Hematopoietic multipotent progenitor cell treated with erythropoietin and hydrocortisone succinate and interleukin-3 and kit ligand, for 6 days (in vitro differentiated cells): ENCODE measurements at regions not wholly inside any gene's neighbourhood (a gene's known extent, or its start where the extent isn't known, plus 50 kb on each side); places are given as distances from the start of the nearest gene placed in this dataset.

Experiments
- DNase-seq: peaks from one replicate; pipeline ENCODE4 v3.0.0-alpha.2; 2015

DNA sequence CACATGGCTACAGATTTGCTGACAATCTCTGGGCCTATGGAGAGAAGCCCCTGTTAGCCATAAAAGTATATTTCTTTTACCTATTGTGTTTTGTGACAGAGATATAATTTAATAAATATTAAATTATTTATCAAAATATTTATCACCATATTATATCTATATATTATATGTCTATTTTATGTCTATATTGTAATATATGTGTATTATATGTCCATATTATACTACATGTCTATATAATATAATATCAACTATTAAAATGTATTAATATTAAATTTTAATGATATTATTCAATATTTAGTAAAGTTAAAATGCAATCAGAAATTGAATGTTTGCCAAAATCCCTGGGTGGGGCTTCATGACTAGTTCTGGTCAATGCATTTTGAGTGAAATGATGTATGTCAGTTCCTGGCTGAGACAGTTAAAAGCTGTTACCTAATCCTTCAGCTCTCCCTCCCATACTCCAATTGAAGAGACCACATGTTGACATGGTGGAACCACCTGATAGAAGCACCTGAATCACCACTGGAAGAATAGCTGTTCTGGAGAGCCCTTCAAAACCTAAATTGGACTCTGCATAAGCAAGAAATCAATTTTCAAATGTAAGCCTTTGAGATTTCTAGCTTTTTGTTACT lies 357.3 kb upstream of the DDHD1 start:
- DNase-seq: no peak

DNA sequence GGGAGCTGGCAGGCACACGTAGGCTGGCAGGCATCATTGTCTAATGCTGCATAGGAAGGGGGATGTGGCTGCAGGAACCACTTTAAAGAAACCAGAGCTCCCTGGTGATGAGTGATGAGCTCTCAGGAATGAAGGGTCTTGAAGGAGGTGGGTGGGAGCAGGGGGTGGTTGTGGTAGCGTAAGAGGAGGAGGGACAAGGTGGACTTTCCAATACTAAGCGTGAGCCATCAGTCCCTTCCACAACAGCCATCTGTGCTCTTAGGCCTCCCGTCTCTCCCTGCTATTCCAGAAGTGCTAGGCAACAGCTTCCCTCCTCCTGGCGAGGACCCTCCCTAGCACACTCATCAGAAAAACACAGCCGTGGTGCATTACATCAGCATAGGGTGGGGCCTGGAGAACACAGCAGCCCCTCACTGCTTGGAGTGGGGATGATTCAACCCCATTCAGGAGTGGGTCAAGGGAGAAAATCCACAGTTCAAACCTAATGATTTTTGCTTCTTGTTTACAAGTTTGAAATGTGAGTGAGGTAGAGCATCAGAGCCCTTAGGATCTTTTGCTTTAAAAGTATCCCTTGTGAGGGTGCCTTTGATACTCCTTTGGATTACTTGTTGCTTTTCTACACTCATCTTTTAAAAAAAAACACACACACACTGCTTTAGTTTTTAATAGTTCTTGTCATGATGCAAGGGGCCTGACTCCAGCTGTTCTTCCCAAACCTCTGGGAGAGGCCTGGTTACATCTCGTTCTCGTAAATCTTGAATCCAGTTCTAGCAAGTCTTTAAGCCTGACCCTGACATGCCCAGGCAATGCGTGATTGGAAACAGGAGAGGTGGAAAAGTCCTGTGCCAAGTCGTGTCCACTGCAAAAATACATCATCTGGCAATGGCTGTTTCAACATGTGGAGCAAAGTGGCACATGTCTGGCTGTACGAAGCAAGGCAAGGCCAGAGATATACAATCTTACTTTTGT lies 356.4 kb upstream of the DDHD1 start:
- no peak for DNase-seq

DNA sequence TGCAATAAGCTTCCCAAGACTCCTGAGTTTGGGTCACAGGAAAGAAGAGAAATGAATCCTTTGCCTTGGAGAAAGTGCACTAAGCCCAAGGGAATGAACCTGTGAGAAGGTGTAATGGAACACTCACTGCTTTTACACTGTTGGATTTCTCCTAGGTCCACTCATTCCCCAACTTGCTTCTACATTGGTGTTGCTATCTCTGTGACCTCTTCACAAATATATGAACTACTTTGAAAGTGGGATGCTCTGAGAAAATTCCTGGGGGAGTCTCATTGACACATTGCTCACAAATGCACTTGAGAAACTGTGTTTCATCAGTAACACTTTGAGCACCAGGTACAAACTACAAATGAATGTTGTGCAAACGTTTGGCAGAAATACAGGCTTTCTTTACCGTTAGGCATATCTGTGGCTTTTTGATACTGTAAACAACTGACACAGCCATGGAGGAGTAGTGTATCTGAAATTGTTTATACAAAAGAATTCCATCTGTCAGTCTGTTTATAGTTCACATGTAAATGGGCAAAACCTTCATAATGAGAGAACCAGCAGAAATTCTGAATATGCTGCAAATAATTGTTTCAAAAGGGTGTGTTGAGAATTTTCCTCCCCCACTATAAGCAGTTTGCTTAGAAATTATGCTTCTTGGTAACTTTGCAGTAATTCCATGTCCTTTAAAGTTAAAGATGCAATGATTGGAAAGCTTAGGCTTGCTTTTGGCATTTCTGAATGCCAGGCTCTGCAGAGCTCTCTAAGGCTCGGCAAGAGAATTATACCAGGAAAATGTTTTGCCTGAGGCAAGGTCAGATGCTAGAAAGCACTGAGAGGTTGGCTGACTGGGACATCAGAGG lies 348.5 kb upstream of the DDHD1 start:
- no peak for DNase-seq

DNA sequence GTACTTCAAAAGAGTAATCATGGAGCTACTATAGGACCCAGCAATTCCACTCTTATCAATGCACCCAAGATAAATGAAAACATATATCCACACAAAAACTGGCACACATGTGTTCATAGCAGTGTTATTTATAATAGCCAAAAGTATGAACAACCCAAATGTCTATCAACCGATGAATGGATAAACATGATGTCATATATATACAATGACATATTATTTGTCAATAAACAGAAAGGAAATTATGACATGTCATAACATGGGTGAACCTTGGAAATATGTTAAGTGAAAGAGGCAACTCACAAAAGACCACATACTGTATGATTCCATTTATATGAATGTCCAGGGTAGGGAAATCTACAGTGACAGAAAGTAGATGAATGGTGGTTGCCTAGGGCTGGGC lies 347.1 kb upstream of the DDHD1 start:
- DNase-seq: no peak

DNA sequence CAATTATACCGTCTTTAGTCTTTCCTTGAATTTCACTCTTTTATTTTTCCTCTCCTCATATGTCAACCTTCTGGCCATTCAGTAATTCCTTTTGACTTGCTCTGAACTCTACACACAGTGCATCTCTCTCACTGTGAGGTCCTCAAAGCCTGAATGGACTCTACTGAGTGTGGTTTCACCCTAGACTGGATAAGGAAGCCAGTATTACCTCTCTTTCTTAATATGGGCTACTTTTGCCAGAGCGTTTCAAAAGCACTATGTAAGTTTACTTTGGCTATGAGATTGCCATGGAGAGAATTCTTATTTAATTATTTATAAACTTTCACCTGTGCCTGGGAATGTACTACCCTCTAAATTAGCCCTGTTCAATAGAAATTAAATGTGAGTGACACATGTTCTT lies 343.5 kb upstream of the DDHD1 start:
- DNase-seq: no peak

DNA sequence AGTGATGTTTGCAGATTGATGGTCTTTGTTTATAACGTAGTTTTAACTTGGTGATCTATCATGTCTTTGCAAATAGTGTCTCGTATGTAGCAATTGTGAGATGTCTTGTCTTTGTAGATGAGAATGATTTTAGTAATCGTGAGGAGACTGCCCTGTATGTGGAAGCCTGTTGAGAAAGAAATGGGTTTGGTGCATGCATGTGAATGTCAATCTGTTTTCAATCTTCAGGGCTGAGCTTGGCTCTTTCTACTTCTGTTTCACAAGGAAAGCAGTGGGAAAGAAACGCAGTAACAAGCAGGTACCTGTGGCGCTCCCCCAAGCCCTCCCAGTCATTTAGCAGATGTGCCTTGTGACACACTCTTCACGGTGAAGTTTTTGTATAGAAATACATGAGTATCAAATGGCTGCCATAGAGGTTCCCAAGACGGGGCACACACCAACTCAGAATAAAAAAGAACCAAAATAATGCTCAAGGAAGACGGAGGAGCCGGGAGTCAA lies 342.8 kb upstream of the DDHD1 start:
- no peak for DNase-seq

DNA sequence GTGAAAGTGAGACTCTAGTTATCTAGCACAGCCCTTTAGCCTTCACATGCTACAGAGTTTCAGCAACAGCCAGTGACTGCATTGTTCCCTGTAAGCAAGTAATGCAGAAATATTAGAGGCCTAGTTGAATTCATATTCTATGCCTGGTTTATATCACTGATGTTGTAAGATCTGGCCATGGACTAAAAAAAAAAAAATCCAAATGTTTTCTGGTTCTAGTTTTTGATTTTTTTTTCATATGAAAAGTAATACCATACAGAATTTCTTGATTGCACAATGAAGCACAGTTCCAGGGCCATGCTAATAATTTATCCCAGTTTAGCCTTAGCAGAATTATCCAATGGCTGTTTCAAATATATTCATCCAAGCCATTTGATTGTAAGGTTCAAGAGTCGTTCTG lies 341.5 kb upstream of the DDHD1 start:
- no peak for DNase-seq

DNA sequence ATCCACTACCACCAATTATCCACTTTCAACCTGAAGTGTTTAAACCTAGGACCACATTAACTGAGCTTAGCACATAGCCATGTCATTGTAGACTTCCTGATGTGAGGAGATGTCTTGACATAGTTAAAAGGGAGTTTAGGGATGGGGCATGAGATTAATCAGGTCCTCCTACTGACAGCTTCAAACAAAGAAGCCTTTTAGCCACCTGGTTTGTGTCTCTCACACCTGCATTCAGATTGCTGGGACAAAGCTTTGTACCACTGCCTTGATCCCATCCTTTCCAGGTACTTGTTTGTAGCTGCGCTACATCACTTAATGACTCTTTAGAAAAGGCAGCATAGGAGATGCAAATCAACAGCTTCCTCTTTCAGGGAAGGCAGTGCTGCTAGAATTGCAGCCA lies 340.7 kb upstream of the DDHD1 start:
- DNase-seq: no peak

DNA sequence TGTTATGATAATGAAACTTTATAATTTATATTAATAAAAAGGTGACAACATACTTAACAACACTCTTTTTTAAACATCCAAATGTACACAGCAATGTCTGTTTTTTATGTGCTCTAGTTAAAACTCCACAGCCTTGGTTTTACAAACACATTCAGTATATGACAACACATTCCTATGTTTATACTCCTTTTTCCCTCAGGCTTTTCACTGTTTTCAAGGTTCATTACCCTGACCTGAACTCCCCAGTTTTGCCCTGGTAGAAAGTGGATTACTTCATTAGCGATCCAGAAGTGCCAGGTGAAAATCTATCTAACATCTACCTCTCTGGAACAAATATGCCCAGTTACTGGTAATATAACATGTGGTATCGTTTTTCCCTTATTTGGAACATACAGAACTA lies 340.2 kb upstream of the DDHD1 start:
- no peak for DNase-seq

DNA sequence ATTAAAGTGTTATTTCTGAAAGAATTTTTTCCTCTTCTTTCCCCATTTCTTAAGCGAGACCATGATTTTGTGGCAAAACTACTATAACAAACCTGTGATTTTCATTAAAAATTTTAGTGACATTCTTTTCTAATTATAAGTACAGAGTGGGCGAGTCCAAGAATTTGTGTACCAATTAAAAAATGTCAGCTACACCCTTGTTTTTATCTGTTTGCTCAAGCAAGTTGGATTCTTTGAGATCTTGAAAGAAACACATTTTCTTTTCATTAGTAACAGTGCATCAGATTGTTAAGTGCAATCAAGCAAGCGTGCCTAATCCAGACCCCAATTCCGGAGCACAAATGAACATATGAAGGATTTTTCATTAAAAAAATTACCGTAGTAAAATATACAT lies 338.8 kb upstream of the DDHD1 start:
- no peak for DNase-seq

DNA sequence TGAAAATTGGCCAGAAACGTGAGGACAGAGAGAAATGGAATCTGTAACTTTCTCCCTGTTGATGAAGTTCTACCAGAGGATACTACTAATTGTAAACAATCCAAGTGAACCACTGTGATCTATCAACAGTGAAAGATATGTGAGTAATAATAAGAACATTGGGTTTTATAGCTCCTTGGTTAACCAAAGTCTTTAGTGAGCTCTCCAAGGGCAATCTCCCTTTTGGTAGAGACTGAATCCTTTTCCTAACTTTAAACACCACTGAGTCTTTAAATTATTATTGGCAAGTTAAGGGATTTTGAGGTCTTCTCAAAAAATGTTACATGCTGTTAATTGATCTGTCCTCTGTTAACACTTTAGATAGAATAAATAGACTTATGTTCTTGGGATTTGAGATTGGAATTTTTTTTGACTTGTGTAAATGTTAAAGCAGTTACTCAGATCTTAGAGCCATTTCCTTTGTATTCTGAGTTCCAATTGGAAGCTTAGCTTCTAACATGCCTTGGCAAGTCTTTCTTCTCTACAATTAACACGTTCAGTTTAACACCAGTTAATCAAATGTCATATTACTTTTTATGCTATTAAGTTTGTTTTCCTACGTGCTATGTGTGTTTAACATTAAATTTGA lies 338.2 kb upstream of the DDHD1 start:
- DNase-seq: no peak

DNA sequence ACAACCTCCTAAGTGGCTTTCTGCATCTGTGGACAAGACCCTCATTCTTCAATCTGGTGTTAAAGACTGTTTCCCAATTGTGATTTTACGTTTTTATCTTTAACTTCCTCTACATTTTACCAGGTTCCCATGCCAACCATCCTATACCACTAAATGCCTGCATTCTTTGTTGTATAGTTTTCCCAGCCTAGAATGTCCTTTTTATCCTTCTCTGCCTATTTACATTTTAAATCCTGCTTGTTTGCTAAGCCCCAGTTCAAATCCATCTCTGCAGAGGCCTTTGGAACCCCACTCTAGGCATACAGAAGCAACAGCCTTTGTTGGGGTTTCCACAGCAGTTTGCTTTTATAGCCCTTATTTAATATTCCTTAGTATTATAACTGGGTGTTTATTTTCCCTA lies 325.1 kb upstream of the DDHD1 start:
- DNase-seq: no peak

DNA sequence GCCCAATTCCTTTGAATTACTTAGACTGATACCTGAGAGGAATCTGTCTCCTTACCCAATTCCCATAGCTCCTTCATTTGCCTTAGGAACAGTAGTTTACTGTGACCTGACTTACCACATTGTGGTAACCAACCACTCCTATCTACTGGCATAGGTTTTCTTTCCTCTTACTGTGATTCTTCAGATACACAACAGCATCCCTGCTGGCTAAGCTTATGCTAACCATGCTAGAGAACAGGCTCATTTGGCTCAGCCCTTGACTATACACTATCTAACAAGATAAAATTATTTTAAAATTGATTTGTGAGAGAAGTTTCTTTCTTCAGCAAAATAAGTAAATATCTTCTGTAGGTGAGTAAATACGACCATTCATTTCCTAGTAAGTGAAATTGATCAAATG lies 320.4 kb upstream of the DDHD1 start:
- DNase-seq: no peak

DNA sequence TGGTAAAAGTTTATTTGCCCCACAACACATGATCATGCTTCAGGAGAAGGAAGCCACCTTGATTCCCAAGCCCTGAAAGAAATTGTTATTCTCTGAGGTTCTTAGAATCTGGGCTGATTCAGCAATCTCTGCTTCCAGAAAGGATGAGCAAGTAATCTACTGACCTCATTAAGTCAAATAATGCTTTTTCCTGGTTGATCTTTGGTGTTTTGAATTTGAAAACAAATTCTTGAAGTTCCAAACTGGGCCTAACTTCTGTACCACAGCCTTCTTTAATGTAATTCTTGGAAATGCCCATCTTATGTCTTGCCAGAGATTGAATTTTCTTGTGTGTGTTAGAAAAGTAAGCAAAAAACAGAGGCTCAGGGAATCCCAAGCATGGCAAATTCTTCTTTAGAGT lies 319.2 kb upstream of the DDHD1 start:
- DNase-seq: no peak

DNA sequence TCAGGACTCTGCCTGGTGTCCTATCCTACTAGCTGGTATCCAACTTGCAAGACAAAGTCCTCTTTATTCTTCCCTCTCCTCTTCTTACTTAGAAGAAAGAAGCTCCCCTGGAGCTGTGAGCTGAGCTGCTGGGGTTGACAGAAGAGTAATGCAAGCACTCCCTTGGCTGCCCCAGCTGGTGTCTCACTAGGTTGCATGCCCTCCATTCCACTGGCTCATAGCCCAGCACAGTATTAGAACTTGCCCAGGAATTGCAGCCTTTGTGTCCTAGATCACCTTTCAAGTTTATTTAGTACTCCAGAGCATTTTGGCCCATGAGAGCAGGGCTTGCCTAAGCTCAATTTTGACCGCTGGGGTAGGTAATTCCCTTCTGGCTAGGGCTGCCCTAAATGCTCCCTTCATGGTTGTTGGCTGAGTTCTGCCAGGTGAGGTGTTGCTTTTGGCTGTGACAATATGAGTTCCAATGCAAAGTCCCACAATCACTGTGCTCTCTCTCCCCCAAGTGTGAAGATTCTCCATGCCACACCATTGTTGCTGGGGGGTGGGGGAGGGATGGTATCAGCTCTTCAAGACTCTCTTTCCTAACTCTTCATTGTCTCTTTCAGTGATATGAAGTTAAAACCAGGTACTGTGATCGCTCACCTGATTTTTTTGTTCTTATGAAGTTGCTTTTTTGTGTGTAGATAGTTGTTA lies 317.4 kb upstream of the DDHD1 start:
- no peak for DNase-seq

DNA sequence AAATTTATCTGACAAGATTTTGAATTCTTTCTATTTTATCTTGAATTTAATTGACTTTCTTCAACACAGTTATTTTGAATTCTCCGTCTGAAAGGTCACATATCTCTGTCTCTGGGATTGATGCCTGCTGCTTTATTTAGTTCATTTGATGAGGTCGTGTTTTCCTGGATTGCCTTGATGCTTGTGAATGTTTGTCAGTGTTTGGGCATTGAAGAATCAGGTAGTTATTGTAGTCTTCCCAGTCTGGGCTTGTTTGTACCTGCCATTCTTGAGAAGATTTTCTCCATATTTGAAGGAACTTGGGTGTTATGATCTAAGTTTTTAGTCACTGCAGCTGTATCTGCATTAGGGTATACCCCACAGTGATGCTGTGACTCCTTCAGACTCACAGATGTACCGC lies 315.8 kb upstream of the DDHD1 start:
- DNase-seq: no peak

DNA sequence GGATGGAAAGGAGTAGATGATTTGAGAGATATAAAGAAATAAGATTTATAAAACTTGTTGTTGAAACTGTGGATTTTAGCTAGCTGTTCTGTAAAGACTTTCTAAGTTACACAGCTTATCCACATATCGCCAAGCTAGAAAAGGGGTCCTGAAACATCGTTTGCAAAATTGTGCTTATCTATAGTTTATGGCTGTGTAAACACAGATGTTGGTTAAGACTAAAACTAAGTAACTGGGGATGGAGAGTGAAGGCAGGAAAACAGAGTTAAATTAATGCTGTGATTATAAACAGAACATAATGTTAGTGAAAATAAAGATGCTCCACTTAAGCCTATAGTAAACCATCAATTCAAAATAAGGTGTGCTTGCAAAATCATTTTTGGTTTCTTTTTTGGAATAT lies 311.3 kb upstream of the DDHD1 start:
- no peak for DNase-seq

DNA sequence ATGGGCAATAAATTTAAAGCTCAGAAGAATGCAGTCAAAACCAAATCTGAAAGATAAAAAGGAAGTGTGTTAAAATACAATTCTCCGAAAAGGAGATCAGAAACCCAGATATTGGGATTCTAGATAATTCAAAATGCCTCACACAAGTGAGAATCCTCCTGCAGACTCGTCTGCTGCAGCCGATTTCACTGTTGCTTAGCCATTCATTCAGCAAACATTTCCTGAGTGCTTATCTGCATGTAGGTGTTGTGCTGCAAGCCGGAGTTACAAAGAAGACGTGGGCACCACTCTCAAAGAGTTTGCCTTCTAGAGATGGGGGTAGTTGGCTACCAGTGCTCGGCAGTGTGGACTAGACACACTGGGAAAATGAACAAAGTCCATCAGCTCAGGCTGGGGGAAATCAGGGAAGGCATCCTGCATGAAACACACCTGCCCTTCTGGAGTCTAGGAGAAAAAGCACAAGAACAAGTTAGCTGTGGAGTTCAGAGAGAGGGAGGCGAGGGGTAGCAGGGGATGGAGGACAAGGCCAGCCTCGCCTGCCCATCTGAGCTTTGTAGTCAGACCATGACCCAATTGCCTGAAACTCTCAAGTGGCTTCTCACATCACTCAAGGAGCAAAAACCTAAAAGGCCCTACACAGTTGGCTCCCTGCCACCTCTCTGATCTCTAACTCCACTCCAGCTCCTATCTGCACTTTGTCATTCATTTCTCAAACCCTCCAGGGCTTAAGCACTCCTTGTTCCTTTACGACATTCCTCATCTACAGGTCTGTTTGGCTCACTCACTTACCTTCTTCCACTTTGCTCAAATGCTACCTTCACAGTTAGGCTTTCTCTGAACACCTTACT lies 310.0 kb upstream of the DDHD1 start:
- DNase-seq: no peak

DNA sequence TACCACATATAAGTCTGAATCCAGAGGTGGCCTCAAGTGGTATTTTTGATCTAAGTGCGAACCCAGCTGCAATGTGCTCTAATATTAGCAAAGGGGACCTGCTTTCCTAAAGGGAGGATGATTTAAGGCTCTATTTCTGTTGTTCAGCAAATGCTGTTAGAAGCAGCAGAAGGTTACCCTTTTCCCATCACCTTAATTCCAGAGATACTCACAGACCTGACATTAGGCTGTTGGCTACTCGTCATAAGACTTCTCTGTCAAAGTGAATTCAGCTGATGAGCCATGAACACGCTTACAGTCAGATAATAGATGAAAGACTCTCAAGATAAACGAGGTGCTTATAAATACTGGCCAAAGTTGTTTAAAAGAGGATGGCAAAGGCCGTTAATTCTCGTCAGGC lies 308.7 kb upstream of the DDHD1 start:
- no peak for DNase-seq

DNA sequence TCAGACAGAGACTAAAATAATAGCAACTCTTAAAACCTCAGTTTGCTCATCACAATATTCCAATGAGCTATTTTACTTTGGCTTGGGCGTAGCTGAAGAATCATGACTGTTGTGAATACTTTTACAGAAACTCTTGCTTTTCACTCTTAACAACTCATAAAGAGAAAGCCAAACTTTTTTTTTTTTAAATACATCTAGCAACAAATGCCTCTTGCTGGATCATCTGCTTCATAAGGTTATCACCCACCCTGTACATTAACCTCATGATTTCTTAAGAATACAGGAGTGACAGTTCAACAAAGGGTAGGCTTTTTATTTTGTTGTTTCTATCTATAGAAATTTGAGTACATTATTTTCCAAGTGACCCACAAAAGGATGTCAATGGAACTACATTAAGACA lies 307.4 kb upstream of the DDHD1 start:
- DNase-seq: no peak

DNA sequence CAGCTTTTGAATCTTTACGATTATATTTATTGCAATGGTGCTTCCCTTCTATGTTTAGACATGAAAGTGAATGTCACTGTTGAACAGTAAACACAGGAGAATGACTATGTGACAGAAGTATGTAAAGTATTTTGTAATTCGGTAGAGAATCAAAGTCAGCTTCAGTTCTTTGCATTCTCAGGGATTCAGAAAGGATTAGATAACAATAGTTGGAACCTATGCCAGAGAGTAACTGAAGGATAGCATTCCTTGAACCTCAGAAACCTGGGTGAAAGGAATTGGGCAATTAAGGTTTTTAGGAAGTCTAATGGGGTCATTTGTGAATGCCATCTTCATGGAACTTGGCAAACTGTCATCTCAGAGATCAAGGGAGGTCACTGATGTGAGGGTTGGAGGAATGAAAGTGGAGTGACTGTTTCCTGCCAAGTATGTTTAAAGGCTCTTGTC lies 305.3 kb upstream of the DDHD1 start:
- DNase-seq: no peak
